ENCODE measurements at regions not wholly inside any gene's neighbourhood (a gene's known extent, or its start where the extent isn't known, plus 50 kb on each side); places are given as distances from the start of the nearest gene placed in this dataset.
A peak's percentile ranks its signal among the peaks of the same experiment; 100 is the strongest.

DNA sequence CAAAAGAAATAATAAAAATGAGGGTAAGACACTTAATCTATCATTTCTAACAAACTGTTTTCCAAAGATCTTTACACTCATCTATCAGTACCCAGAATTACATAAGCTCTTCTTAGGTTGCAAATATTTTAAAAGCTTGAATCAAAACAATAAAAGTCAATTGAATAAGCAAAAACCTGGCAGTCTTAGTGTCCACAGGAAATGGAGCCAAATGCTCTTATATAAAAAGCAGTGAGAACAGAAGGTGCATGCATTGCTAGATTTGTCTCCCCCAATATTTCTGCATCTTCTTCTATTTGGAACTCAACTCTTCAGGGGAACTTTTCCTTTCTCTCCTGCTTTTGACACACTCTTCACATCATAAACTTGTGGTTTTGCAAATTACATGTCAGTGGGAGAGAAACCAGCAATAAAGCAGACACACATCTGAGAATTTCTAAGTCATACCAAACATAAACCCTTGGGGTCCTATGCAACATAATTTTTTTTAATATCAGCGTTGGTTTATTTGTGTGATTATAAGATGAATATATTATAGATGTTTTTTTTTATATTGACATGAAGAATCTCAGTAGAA, 343.9 kb upstream of the ACVR2A start:
- no peak for DNase-seq (ENCODE audit: low read depth)
- no peaks in the 10 kb centered on the region for H3K27me3 ChIP-seq (ENCODE audit: control insufficient read depth, insufficient read depth, low read length)

DNA sequence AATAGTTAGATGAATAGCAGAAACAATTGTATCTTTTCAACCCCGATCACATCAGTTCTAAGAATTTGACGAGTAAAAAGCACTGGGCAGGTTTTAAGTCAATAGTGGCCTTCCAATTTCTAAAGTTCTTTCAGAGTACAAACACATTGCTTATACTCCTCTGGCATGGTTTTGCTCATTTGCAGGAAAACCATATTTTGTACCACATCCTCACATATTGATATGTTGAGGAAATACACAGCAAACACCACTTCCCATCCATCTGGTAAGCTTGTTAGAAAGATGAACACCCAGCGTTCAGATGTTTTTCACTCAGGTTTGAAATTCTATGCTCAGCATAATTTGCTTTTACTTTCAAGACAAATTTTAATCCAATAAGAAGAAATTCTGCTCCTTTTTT, 344.6 kb upstream of the ACVR2A start:
- TF ChIP-seq, protein P1, sequence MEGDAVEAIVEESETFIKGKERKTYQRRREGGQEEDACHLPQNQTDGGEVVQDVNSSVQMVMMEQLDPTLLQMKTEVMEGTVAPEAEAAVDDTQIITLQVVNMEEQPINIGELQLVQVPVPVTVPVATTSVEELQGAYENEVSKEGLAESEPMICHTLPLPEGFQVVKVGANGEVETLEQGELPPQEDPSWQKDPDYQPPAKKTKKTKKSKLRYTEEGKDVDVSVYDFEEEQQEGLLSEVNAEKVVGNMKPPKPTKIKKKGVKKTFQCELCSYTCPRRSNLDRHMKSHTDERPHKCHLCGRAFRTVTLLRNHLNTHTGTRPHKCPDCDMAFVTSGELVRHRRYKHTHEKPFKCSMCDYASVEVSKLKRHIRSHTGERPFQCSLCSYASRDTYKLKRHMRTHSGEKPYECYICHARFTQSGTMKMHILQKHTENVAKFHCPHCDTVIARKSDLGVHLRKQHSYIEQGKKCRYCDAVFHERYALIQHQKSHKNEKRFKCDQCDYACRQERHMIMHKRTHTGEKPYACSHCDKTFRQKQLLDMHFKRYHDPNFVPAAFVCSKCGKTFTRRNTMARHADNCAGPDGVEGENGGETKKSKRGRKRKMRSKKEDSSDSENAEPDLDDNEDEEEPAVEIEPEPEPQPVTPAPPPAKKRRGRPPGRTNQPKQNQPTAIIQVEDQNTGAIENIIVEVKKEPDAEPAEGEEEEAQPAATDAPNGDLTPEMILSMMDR (IDR thresholded peaks at IDR 0.05; ENCODE audit: insufficient read depth, low read length, severe bottlenecking), result no peak

More for the DNA sequence above, 343.9 kb upstream of the ACVR2A start:
- H3K4me3 ChIP-seq (ENCODE audit: low read depth, low read length), result no peak overlapping the region
- H3K36me3 ChIP-seq (ENCODE audit: control insufficient read depth, insufficient read depth, low read length), result no peaks in the 10 kb centered on the region
- TF ChIP-seq, protein P1 (IDR thresholded peaks at IDR 0.05; ENCODE audit: insufficient read depth, low read length, severe bottlenecking), result no peak
- no peak for FAIRE-seq

DNA sequence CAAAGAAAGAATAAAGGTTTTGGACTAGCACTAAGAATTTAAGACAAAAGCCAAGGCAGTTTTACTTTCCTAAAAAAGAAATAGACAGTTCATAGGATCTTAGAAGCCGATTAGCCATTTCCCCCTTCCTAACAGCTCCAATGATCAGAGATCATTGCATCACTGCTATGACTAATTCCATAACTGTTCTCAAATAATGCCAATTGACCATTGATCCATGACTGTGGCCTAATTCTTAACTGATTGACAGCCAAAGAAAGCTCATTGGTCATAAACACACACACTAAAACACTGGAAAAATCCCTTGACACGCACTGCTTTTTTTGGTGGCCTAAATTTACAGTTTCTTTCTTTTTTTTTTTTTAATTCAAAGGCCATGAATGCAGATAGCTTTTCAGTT, 345.0 kb upstream of the ACVR2A start:
- no peak overlapping the region for H3K4me3 ChIP-seq (ENCODE audit: low read depth, low read length)
- H3K27me3 ChIP-seq (ENCODE audit: control insufficient read depth, insufficient read depth, low read length), result no peaks in the 10 kb centered on the region
- H3K36me3 ChIP-seq (ENCODE audit: control insufficient read depth, insufficient read depth, low read length), result no peaks in the 10 kb centered on the region
- FAIRE-seq, result no peak
- TF ChIP-seq, protein P1 (IDR thresholded peaks at IDR 0.05; ENCODE audit: insufficient read depth, low read length, severe bottlenecking), result no peak
- DNase-seq (ENCODE audit: low read depth), result peak; percentile 26

More for the DNA sequence above, 344.6 kb upstream of the ACVR2A start:
- FAIRE-seq, result no peak
- no peaks in the 10 kb centered on the region for H3K36me3 ChIP-seq (ENCODE audit: control insufficient read depth, insufficient read depth, low read length)
- H3K27me3 ChIP-seq (ENCODE audit: control insufficient read depth, insufficient read depth, low read length), result no peaks in the 10 kb centered on the region
- H3K4me3 ChIP-seq (ENCODE audit: low read depth, low read length), result no peak overlapping the region
- no peak for DNase-seq (ENCODE audit: low read depth)

- no peaks in the 10 kb centered on the region for H3K36me3 ChIP-seq (ENCODE audit: control insufficient read depth, insufficient read depth, low read length)
- H3K27me3 ChIP-seq (ENCODE audit: control insufficient read depth, insufficient read depth, low read length), result peaks cover 2% of the 10 kb centered on the region
- H3K4me3 ChIP-seq (ENCODE audit: low read depth, low read length), result no peak overlapping the region
- no peak for FAIRE-seq
- DNase-seq (ENCODE audit: low read depth), result no peak
- TF ChIP-seq, protein P1 (IDR thresholded peaks at IDR 0.05; ENCODE audit: insufficient read depth, low read length, severe bottlenecking), result no peak
Observed at GRCh38 chr2:147495734-147496133, 349.1 kb upstream of the ACVR2A start.

GRCh38 chr2:147492471-147492870, 352.4 kb upstream of the ACVR2A start:
- FAIRE-seq (no peak), DNase-seq (ENCODE audit: low read depth) (peak; percentile 80)
- TF ChIP-seq, protein P1 (IDR thresholded peaks at IDR 0.05; ENCODE audit: insufficient read depth, low read length, severe bottlenecking), result no peak
- Histone ChIP-seq H3K27me3 (ENCODE audit: control insufficient read depth, insufficient read depth, low read length) (peaks cover 2% of the 10 kb centered on the region), H3K36me3 (ENCODE audit: control insufficient read depth, insufficient read depth, low read length) (no peaks in the 10 kb centered on the region), H3K4me3 (ENCODE audit: low read depth, low read length) (no peak overlapping the region)

GRCh38 chr2:147491506-147491905, 353.3 kb upstream of the ACVR2A start:
- H3K36me3 ChIP-seq (ENCODE audit: control insufficient read depth, insufficient read depth, low read length), result no peaks in the 10 kb centered on the region
- peaks cover 2% of the 10 kb centered on the region for H3K27me3 ChIP-seq (ENCODE audit: control insufficient read depth, insufficient read depth, low read length)
- FAIRE-seq (no peak), DNase-seq (ENCODE audit: low read depth) (no peak)
- H3K4me3 ChIP-seq (ENCODE audit: low read depth, low read length), result no peak overlapping the region
- TF ChIP-seq, protein P1 (IDR thresholded peaks at IDR 0.05; ENCODE audit: insufficient read depth, low read length, severe bottlenecking), result no peak

All from bronchial epithelial cell (primary cell).